SH-SY5Y (cell line): ENCODE measurements at regions not wholly inside any gene's neighbourhood (a gene's known extent, or its start where the extent isn't known, plus 50 kb on each side); places are given as distances from the start of the nearest gene placed in this dataset.

Experiments used
- GATA2 ChIP-seq: IDR thresholded peaks from 2 replicates; pipeline ENCODE4 v1.6.1; 2011; ENCODE audit warnings: mild to moderate bottlenecking, low read depth, low read length
- GATA3 ChIP-seq: IDR thresholded peaks from 2 replicates; pipeline ENCODE4 v1.6.1; 2011; ENCODE audit warnings: low read depth, mild to moderate bottlenecking, low read length, moderate library complexity

DNA sequence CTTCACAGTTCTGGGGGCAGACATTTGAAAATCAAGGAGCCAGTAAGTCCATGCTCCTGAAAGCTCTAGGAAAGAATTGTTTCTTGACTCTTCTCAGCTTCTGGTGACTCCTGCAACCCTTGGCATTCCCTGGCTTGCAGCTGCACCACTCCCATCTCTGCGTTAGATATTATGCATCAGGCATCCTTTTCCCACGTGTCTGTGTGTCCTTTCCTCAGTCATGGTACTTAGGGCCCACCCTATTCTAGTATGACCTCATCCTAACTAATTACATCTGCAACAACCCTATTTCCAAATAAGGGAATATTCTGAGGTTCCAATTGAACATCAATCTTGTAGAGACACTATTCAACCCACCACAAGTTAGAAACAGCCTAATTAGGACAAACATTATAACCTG lies 931.7 kb upstream of the CHAC2 start:
- no peak for TF ChIP-seq GATA2
- no peak for TF ChIP-seq GATA3
